Neutrophil (primary cell): ENCODE measurements at regions not wholly inside any gene's neighbourhood (a gene's known extent, or its start where the extent isn't known, plus 50 kb on each side); places are given as distances from the start of the nearest gene placed in this dataset.

Experiments
- H3K27ac ChIP-seq: fragments of 200-600 bp; sonication (generic); 2 replicates; pipeline ENCODE4 v1.5.1; 2016; ENCODE audit warnings: mild to moderate bottlenecking, moderate library complexity
- H3K27me3 ChIP-seq: fragments of 200-600 bp; sonication (generic); 2 replicates; pipeline ENCODE4 v1.6.0; 2016; ENCODE audit warnings: mild to moderate bottlenecking
- H3K36me3 ChIP-seq: fragments of 200-600 bp; sonication (generic); 2 replicates; pipeline ENCODE4 v1.5.1; 2017
- H3K4me1 ChIP-seq, 2 experiments: fragments of 200-600 bp in 1 of 2; sonication (generic) in 1 of 2; 1 replicate in 1 of 2; 2 replicates in 1 of 2; pipeline versions ENCODE4 v1.5.1 to v1.6.1; 2013 to 2016; ENCODE audit warnings: low read depth in 1 of 2, low read length in 1 of 2, mild to moderate bottlenecking in 1 of 2, moderate library complexity in 1 of 2; ENCODE audit not compliant: control insufficient read depth in 1 of 2, insufficient read depth in 1 of 2
- H3K4me3 ChIP-seq, 2 experiments: fragments of 200-600 bp in 1 of 2; sonication (generic) in 1 of 2; 1 replicate in 1 of 2; 2 replicates in 1 of 2; pipeline ENCODE4 v1.5.1; 2013 to 2016; ENCODE audit warnings: low read depth in 1 of 2, low read length in 1 of 2, mild to moderate bottlenecking in 1 of 2, moderate library complexity in 1 of 2
- H3K9me3 ChIP-seq: fragments of 200-600 bp; sonication (generic); 2 replicates; pipeline ENCODE4 v1.5.1; 2016
- TF ChIP-seq, protein P1 (sequence below): fragments of 200-600 bp; sonication (generic); IDR thresholded peaks from 2 replicates; pipeline ENCODE4 v1.5.1; 2016; ENCODE audit warnings: antibody characterized with exemption

DNA sequence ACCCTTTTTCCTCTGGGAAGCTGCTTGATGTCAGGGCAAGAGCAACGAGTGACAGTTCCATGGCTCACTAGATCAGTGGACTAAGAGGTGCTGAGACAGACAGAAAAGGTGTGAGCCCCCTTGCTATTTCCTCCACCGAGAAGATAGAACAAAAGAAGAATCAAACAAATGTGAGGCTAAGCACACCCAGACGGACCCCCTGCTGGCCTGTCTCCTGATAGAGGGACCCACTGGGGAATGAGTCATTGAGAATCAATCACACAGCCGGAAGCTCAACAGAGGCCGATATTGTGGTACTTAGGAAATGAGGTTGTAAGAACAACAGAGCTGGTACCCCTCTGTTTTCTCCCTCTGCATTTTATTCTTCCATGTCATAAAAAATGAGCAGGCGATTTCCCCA is 89.8 kb upstream of the TEX51 start:
- Histone ChIP-seq H3K4me1 (no peaks in the 10 kb centered on the region), H3K27me3 (peaks cover 12% of the 10 kb centered on the region), H3K27ac (no peak overlapping the region), H3K36me3 (no peaks in the 10 kb centered on the region), H3K9me3 (no peaks in the 10 kb centered on the region), H3K4me3 (no peak overlapping the region)
- TF ChIP-seq, protein P1, sequence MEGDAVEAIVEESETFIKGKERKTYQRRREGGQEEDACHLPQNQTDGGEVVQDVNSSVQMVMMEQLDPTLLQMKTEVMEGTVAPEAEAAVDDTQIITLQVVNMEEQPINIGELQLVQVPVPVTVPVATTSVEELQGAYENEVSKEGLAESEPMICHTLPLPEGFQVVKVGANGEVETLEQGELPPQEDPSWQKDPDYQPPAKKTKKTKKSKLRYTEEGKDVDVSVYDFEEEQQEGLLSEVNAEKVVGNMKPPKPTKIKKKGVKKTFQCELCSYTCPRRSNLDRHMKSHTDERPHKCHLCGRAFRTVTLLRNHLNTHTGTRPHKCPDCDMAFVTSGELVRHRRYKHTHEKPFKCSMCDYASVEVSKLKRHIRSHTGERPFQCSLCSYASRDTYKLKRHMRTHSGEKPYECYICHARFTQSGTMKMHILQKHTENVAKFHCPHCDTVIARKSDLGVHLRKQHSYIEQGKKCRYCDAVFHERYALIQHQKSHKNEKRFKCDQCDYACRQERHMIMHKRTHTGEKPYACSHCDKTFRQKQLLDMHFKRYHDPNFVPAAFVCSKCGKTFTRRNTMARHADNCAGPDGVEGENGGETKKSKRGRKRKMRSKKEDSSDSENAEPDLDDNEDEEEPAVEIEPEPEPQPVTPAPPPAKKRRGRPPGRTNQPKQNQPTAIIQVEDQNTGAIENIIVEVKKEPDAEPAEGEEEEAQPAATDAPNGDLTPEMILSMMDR: no peak

GRCh38 chr2:126809340-126809739 is 89.3 kb upstream of the TEX51 start:
- Histone ChIP-seq H3K27ac (no peak overlapping the region), H3K27me3 (peaks cover 12% of the 10 kb centered on the region), H3K4me1 (no peaks in the 10 kb centered on the region), H3K36me3 (no peaks in the 10 kb centered on the region), H3K4me3 (no peak overlapping the region), H3K9me3 (no peaks in the 10 kb centered on the region)
- TF ChIP-seq, protein P1: no peak

GRCh38 chr2:126810001-126810400 is 88.7 kb upstream of the TEX51 start:
- Histone ChIP-seq H3K27ac (no peak overlapping the region), H3K4me3 (no peak overlapping the region), H3K9me3 (no peaks in the 10 kb centered on the region), H3K4me1 (no peaks in the 10 kb centered on the region), H3K36me3 (no peaks in the 10 kb centered on the region), H3K27me3 (peaks cover 12% of the 10 kb centered on the region)
- TF ChIP-seq, protein P1: no peak

DNA sequence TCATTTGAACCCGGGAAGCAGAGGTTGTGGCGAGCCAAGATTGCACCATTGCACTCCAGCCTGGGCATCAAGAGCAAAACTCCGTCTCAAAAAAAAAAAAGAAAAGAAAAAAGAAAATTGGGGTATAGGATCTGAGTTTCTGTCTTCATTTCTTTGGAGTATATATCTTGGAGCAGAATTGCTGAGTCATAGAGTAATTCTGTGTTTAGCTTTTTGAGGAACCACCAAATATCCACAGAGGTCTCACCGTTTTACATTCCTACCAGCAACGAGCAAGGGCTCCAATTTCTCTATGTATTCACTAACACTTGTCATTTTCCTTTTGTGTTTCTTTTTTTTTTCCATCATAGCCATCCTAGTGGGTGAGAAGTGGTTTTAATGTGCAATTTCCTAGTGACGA is 87.6 kb upstream of the TEX51 start:
- Histone ChIP-seq H3K27me3 (peaks cover 12% of the 10 kb centered on the region), H3K36me3 (no peaks in the 10 kb centered on the region), H3K27ac (no peak overlapping the region), H3K9me3 (no peaks in the 10 kb centered on the region), H3K4me3 (no peak overlapping the region), H3K4me1 (no peaks in the 10 kb centered on the region)
- TF ChIP-seq, protein P1: no peak

DNA sequence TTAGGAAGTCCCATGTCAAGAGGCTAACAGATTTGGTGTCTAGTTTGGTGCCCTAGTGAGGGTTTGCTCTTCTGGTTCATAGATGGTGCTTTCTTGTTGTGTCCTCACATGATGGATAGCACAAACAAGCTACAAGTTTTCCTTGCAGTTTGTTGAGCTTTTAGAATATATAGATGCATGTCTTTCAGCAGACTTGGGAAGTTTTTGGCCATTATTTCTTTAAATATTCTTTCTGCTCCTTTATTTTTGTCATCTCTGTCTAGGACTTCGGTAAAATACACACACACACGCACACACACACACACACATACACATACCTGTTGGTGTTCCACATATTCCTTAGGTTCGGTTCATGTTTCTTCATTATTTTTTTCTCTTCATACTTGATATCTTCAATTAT is 81.5 kb upstream of the TEX51 start:
- TF ChIP-seq, protein P1: no peak
- H3K27me3 ChIP-seq: peaks cover 7% of the 10 kb centered on the region
- H3K9me3 ChIP-seq: no peaks in the 10 kb centered on the region

GRCh38 chr2:126822115-126822514 is 76.6 kb upstream of the TEX51 start:
- TF ChIP-seq, protein P1: no peak
- peaks cover 19% of the 10 kb centered on the region for H3K27me3 ChIP-seq
- no peak overlapping the region for H3K27ac ChIP-seq
- H3K4me3 ChIP-seq: no peak overlapping the region
- peaks cover 9% of the 10 kb centered on the region in 2 experiments for H3K4me1 ChIP-seq
- H3K9me3 ChIP-seq: no peaks in the 10 kb centered on the region
- no peaks in the 10 kb centered on the region for H3K36me3 ChIP-seq

More for the DNA sequence above, 81.5 kb upstream of the TEX51 start:
- H3K4me1 ChIP-seq: no peaks in the 10 kb centered on the region
- no peak overlapping the region for H3K27ac ChIP-seq
- H3K4me3 ChIP-seq: no peak overlapping the region
- H3K36me3 ChIP-seq: no peaks in the 10 kb centered on the region
